ENCODE measurements at regions not wholly inside any gene's neighbourhood (a gene's known extent, or its start where the extent isn't known, plus 50 kb on each side); places are given as distances from the start of the nearest gene placed in this dataset.
"Not testable (repeated sequence)": the region's sequence is repeated elsewhere in the genome, so short reads cannot be mapped to it uniquely, and the experiment has no call there.

- CTCF ChIA-PET = interaction anchor here (1.1 kb wide), 1 partner anchor 291 kb away, joined by 3 read pairs; no protein-coding TSS in a partner anchor
- POLR2A ChIA-PET = no interaction called here
These were observed 228.6 kb upstream of the CMC1 start for GRCh38 chr3:28012830-28013229.

- POLR2A ChIA-PET = no interaction called here
- CTCF ChIA-PET = interaction anchor here (1.1 kb wide), 1 partner anchor 293 kb away, joined by 3 read pairs; no protein-coding TSS in a partner anchor
These were observed 227.4 kb upstream of the CMC1 start for GRCh38 chr3:28013864-28014473.

- ChIA-PET POLR2A (no interaction called here), CTCF (no interaction called here)
These were observed 222.3 kb upstream of the CMC1 start for GRCh38 chr3:28018925-28019718.

GRCh38 chr3:28019740-28020139 lies 221.7 kb upstream of the CMC1 start:
- POLR2A ChIA-PET = interaction anchor here (0.7 kb wide), 1 partner anchor 224 kb away, joined by 4 read pairs; no protein-coding TSS in a partner anchor
- CTCF ChIA-PET = no interaction called here

GRCh38 chr3:28022916-28023315 lies 218.5 kb upstream of the CMC1 start:
- POLR2A ChIA-PET = no interaction called here
- CTCF ChIA-PET = no interaction called here

- POLR2A ChIA-PET = no interaction called here
- CTCF ChIA-PET = no interaction called here
These were observed 212.9 kb upstream of the CMC1 start for GRCh38 chr3:28028554-28028953.

GRCh38 chr3:28033059-28033784 lies 208.2 kb upstream of the CMC1 start:
- ChIA-PET CTCF (interaction anchor here (0.6 to 0.7 kb wide), 2 partner anchors 203 to 321 kb away, joined by 3 read pairs; no protein-coding TSS in a partner anchor), POLR2A (no interaction called here)

- CTCF ChIA-PET = interaction anchor here (0.7 to 0.8 kb wide), 2 partner anchors 11 to 244 kb away, joined by 3 to 4 read pairs; no protein-coding TSS in a partner anchor
- POLR2A ChIA-PET = no interaction called here
These were observed 204.5 kb upstream of the CMC1 start for GRCh38 chr3:28036599-28037575.

GRCh38 chr3:28039234-28039633 lies 202.2 kb upstream of the CMC1 start:
- CTCF ChIA-PET = interaction anchor here (0.7 kb wide), 1 partner anchor 589 kb away, joined by 3 read pairs; no protein-coding TSS in a partner anchor
- POLR2A ChIA-PET = no interaction called here

GRCh38 chr3:28039829-28040228 lies 201.6 kb upstream of the CMC1 start:
- CTCF ChIA-PET = interaction anchor here (0.7 kb wide), 1 partner anchor 589 kb away, joined by 3 read pairs; no protein-coding TSS in a partner anchor
- POLR2A ChIA-PET = no interaction called here

GRCh38 chr3:28042095-28042635 lies 199.3 kb upstream of the CMC1 start:
- POLR2A ChIA-PET = no interaction called here
- CTCF ChIA-PET = no interaction called here

- ChIA-PET CTCF (no interaction called here), POLR2A (no interaction called here)
These were observed 198.7 kb upstream of the CMC1 start for GRCh38 chr3:28042707-28043106.

GRCh38 chr3:28050120-28050519 lies 191.3 kb upstream of the CMC1 start:
- ChIA-PET POLR2A (interaction anchor here (1.5 kb wide), 1 partner anchor 83 kb away, joined by 4 read pairs; no protein-coding TSS in a partner anchor), CTCF (interaction anchor here (1.0 to 1.5 kb wide), 2 partner anchors 328 to 338 kb away, joined by 3 read pairs; partner anchors contain the start of gene EOMES)

- ChIA-PET CTCF (interaction anchor here (0.8 to 1.5 kb wide), 3 partner anchors 177 to 339 kb away, joined by 3 read pairs; partner anchors contain the start of gene EOMES), POLR2A (interaction anchor here (0.6 to 1.5 kb wide), 2 partner anchors 84 to 521 kb away, joined by 4 read pairs; no protein-coding TSS in a partner anchor)
These were observed 190.5 kb upstream of the CMC1 start for GRCh38 chr3:28050885-28051284.

- POLR2A ChIA-PET = no interaction called here
- CTCF ChIA-PET = interaction anchor here (1.0 kb wide), 1 partner anchor 23 kb away, joined by 3 read pairs; no protein-coding TSS in a partner anchor
These were observed 187.7 kb upstream of the CMC1 start for GRCh38 chr3:28053759-28054158.

GRCh38 chr3:28056806-28057205 lies 184.6 kb upstream of the CMC1 start:
- POLR2A ChIA-PET = no interaction called here

GRCh38 chr3:28057539-28057938 lies 183.9 kb upstream of the CMC1 start:
- ChIA-PET POLR2A (no interaction called here), CTCF (no interaction called here)

More at GRCh38 chr3:28056806-28057205, 184.6 kb upstream of the CMC1 start:
- CTCF ChIA-PET = no interaction called here

- POLR2A ChIA-PET, CTCF ChIA-PET: not testable (repeated sequence)
These were observed 182.2 kb upstream of the CMC1 start for GRCh38 chr3:28059199-28059598.

GRCh38 chr3:28066020-28066419 lies 175.4 kb upstream of the CMC1 start:
- ChIA-PET POLR2A (no interaction called here), CTCF (no interaction called here)
